ENCODE measurements at regions not wholly inside any gene's neighbourhood (a gene's known extent, or its start where the extent isn't known, plus 50 kb on each side); places are given as distances from the start of the nearest gene placed in this dataset.

DNA sequence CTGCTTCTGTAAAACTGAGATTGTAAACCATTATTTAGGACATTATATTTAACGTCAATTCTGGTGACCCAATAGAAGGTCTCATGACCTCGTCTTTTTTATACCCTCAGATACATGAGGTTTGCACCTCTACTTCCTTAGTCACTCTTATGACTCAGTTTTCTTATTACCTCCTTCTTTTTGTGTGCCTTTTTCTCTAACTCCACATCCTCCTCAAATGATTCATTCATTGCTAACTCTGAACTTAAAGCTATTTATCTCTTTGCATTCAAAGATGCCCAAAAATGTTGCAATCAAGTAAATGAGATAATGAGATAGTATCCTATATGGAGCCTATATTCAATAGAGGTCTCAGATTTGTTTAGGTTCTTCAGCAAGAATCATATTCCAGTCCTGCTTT lies 121.0 kb upstream of the KYNU start:
- H3K27me3 ChIP-seq (replicated peaks; ENCODE audit: control insufficient read depth, insufficient read depth, low read length) = no peaks in the 10 kb centered on the region
- TF ChIP-seq, protein P1, sequence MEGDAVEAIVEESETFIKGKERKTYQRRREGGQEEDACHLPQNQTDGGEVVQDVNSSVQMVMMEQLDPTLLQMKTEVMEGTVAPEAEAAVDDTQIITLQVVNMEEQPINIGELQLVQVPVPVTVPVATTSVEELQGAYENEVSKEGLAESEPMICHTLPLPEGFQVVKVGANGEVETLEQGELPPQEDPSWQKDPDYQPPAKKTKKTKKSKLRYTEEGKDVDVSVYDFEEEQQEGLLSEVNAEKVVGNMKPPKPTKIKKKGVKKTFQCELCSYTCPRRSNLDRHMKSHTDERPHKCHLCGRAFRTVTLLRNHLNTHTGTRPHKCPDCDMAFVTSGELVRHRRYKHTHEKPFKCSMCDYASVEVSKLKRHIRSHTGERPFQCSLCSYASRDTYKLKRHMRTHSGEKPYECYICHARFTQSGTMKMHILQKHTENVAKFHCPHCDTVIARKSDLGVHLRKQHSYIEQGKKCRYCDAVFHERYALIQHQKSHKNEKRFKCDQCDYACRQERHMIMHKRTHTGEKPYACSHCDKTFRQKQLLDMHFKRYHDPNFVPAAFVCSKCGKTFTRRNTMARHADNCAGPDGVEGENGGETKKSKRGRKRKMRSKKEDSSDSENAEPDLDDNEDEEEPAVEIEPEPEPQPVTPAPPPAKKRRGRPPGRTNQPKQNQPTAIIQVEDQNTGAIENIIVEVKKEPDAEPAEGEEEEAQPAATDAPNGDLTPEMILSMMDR (IDR thresholded peaks at IDR 0.05; ENCODE audit: insufficient read depth in 1 of 2, low read depth in 1 of 2, low read length in 1 of 2, severe bottlenecking in 1 of 2, unreplicated experiment in 1 of 2) = no peak
- DNase-seq = no peak
- no peaks in the 10 kb centered on the region for H3K27me3 Mint-ChIP-seq (ENCODE audit: insufficient read depth, unreplicated experiment)
- H3K4me3 ChIP-seq (ENCODE audit: low read depth, low read length) = no peak overlapping the region
- H3K36me3 Mint-ChIP-seq (ENCODE audit: insufficient read depth, unreplicated experiment) = no peaks in the 10 kb centered on the region
- H3K36me3 ChIP-seq (ENCODE audit: control insufficient read depth, insufficient read depth, low read length) = no peaks in the 10 kb centered on the region
- no peaks in the 10 kb centered on the region for H3K9me3 Mint-ChIP-seq (ENCODE audit: unreplicated experiment)
- no peak overlapping the region for H3K4me3 Mint-ChIP-seq (ENCODE audit: unreplicated experiment)
- CTCF ChIA-PET = no interaction called here
- H3K27ac Mint-ChIP-seq (ENCODE audit: unreplicated experiment) = no peak overlapping the region
- H3K4me1 ChIP-seq = no peaks in the 10 kb centered on the region
- no peaks in the 10 kb centered on the region for H3K9me3 ChIP-seq
- POLR2A ChIA-PET = no interaction called here
- no TSS peak for BruUV-seq (replicated peaks)
- intact Hi-C loops (cut with micrococcal nuclease; ENCODE audit: unreplicated experiment) = no loop called here
- peaks cover 6% of the 10 kb centered on the region for H3K4me1 Mint-ChIP-seq (ENCODE audit: low read depth, unreplicated experiment)

DNA sequence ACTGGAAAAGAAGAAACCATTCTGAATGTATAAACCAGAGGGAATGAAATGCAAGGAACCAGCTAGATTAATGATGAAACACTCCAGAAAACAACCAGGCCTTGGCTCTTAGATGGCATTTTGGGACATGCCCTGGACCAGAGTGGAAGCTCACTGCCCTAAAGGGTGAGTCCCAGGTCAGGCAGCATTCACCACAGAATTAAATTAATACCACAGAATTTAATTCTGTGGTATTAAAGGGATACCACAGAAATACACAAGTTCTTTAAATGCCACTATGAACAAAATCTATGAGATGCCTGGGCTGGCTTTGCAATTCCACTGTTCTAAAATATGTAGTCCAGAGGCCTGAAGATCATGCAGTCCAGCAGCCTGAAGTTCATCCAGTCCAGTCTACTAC lies 122.3 kb upstream of the KYNU start:
- H3K27ac Mint-ChIP-seq (ENCODE audit: unreplicated experiment) = no peak overlapping the region
- no peaks in the 10 kb centered on the region for H3K27me3 ChIP-seq (replicated peaks; ENCODE audit: control insufficient read depth, insufficient read depth, low read length)

DNA sequence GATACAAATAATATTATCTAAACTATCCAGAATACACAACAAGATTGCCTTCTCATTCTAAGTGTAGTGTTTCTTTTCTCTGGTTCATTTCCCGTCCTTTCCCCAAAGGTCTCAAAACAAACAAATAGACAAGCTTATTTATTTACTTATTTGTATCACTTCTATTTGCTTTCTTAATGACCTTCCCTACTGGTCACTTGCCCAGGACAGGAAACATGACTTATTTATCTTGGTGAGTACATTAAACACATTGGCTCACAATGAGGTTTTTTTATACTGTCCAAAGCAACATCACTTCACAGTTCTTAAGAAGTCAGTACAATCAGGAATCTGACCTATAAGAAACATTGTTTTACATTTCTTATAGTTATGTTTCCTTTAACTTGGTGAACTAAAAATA lies 123.3 kb upstream of the KYNU start:
- no peak for DNase-seq
- TF ChIP-seq, protein P1 (IDR thresholded peaks at IDR 0.05; ENCODE audit: insufficient read depth in 1 of 2, low read depth in 1 of 2, low read length in 1 of 2, severe bottlenecking in 1 of 2, unreplicated experiment in 1 of 2) = no peak

More for the DNA sequence above, 122.3 kb upstream of the KYNU start:
- Mint-ChIP-seq H3K4me3 (ENCODE audit: unreplicated experiment) (no peak overlapping the region), H3K27me3 (ENCODE audit: insufficient read depth, unreplicated experiment) (no peaks in the 10 kb centered on the region), H3K9me3 (ENCODE audit: unreplicated experiment) (no peaks in the 10 kb centered on the region), H3K36me3 (ENCODE audit: insufficient read depth, unreplicated experiment) (no peaks in the 10 kb centered on the region), H3K4me1 (ENCODE audit: low read depth, unreplicated experiment) (peaks cover 6% of the 10 kb centered on the region)
- H3K4me1 ChIP-seq = no peaks in the 10 kb centered on the region
- no peak for DNase-seq
- no TSS peak for BruUV-seq (replicated peaks)
- POLR2A ChIA-PET = no interaction called here
- no peaks in the 10 kb centered on the region for H3K9me3 ChIP-seq
- CTCF ChIA-PET = no interaction called here
- H3K4me3 ChIP-seq (ENCODE audit: low read depth, low read length) = no peak overlapping the region
- intact Hi-C loops (cut with micrococcal nuclease; ENCODE audit: unreplicated experiment) = no loop called here
- TF ChIP-seq, protein P1 (IDR thresholded peaks at IDR 0.05; ENCODE audit: insufficient read depth in 1 of 2, low read depth in 1 of 2, low read length in 1 of 2, severe bottlenecking in 1 of 2, unreplicated experiment in 1 of 2) = no peak
- no peaks in the 10 kb centered on the region for H3K36me3 ChIP-seq (ENCODE audit: control insufficient read depth, insufficient read depth, low read length)

More for the DNA sequence above, 123.3 kb upstream of the KYNU start:
- Histone ChIP-seq H3K9me3 (no peaks in the 10 kb centered on the region), H3K4me3 (ENCODE audit: low read depth, low read length) (no peak overlapping the region), H3K36me3 (ENCODE audit: control insufficient read depth, insufficient read depth, low read length) (no peaks in the 10 kb centered on the region), H3K27me3 (replicated peaks; ENCODE audit: control insufficient read depth, insufficient read depth, low read length) (no peaks in the 10 kb centered on the region), H3K4me1 (no peaks in the 10 kb centered on the region)
- intact Hi-C loops (cut with micrococcal nuclease; ENCODE audit: unreplicated experiment) = no loop called here
- CTCF ChIA-PET = no interaction called here
- H3K27ac Mint-ChIP-seq (ENCODE audit: unreplicated experiment) = no peak overlapping the region
- no TSS peak for BruUV-seq (replicated peaks)
- POLR2A ChIA-PET = no interaction called here
- no peaks in the 10 kb centered on the region for H3K27me3 Mint-ChIP-seq (ENCODE audit: insufficient read depth, unreplicated experiment)
- H3K36me3 Mint-ChIP-seq (ENCODE audit: insufficient read depth, unreplicated experiment) = no peaks in the 10 kb centered on the region
- H3K9me3 Mint-ChIP-seq (ENCODE audit: unreplicated experiment) = no peaks in the 10 kb centered on the region
- no peak overlapping the region for H3K4me3 Mint-ChIP-seq (ENCODE audit: unreplicated experiment)
- peaks cover 6% of the 10 kb centered on the region for H3K4me1 Mint-ChIP-seq (ENCODE audit: low read depth, unreplicated experiment)

Data from Caco-2 (cell line).